ENCODE measurements at regions not wholly inside any gene's neighbourhood (a gene's known extent, or its start where the extent isn't known, plus 50 kb on each side); places are given as distances from the start of the nearest gene placed in this dataset.

GRCh38 chr5:54645882-54646355 lies 128.4 kb downstream of the SNX18 start:
- H3K9ac ChIP-seq (ENCODE audit: low read length): no peak overlapping the region
- H3K4me3 ChIP-seq (ENCODE audit: low read length): no peak overlapping the region
- peaks cover 26% of the 10 kb centered on the region for H3K4me1 ChIP-seq (ENCODE audit: control insufficient read depth, insufficient read depth, low read length)
- no peaks in the 10 kb centered on the region for H3K9me3 ChIP-seq (ENCODE audit: control insufficient read depth, low read length)
- H3K27me3 ChIP-seq (ENCODE audit: control insufficient read depth, insufficient read depth, low read length): no peaks in the 10 kb centered on the region
- H3K36me3 ChIP-seq (ENCODE audit: control insufficient read depth, insufficient read depth, low read length): no peaks in the 10 kb centered on the region

- Histone ChIP-seq H3K9me3 (ENCODE audit: control insufficient read depth, low read length) (no peaks in the 10 kb centered on the region), H3K36me3 (ENCODE audit: control insufficient read depth, insufficient read depth, low read length) (no peaks in the 10 kb centered on the region), H3K4me3 (ENCODE audit: low read length) (no peak overlapping the region), H3K9ac (ENCODE audit: low read length) (no peak overlapping the region), H3K27me3 (ENCODE audit: control insufficient read depth, insufficient read depth, low read length) (no peaks in the 10 kb centered on the region), H3K4me1 (ENCODE audit: control insufficient read depth, insufficient read depth, low read length) (peaks cover 26% of the 10 kb centered on the region)
These were observed 126.7 kb downstream of the SNX18 start for GRCh38 chr5:54644226-54644625.

GRCh38 chr5:54643685-54644106 lies 126.1 kb downstream of the SNX18 start:
- Histone ChIP-seq H3K4me1 (ENCODE audit: control insufficient read depth, insufficient read depth, low read length) (peaks cover 26% of the 10 kb centered on the region), H3K36me3 (ENCODE audit: control insufficient read depth, insufficient read depth, low read length) (no peaks in the 10 kb centered on the region), H3K27me3 (ENCODE audit: control insufficient read depth, insufficient read depth, low read length) (no peaks in the 10 kb centered on the region), H3K4me3 (ENCODE audit: low read length) (no peak overlapping the region), H3K9ac (ENCODE audit: low read length) (no peak overlapping the region), H3K9me3 (ENCODE audit: control insufficient read depth, low read length) (no peaks in the 10 kb centered on the region)

- H3K9me3 ChIP-seq (ENCODE audit: control insufficient read depth, low read length): no peaks in the 10 kb centered on the region
- no peaks in the 10 kb centered on the region for H3K36me3 ChIP-seq (ENCODE audit: control insufficient read depth, insufficient read depth, low read length)
- peaks cover 6% of the 10 kb centered on the region for H3K4me1 ChIP-seq (ENCODE audit: control insufficient read depth, insufficient read depth, low read length)
- no peak overlapping the region for H3K4me3 ChIP-seq (ENCODE audit: low read length)
- H3K27me3 ChIP-seq (ENCODE audit: control insufficient read depth, insufficient read depth, low read length): no peaks in the 10 kb centered on the region
- H3K9ac ChIP-seq (ENCODE audit: low read length): no peak overlapping the region
These were observed 122.1 kb downstream of the SNX18 start for GRCh38 chr5:54639621-54640020.

GRCh38 chr5:54638106-54638505 lies 120.5 kb downstream of the SNX18 start:
- Histone ChIP-seq H3K4me3 (ENCODE audit: low read length) (no peak overlapping the region), H3K9ac (ENCODE audit: low read length) (no peak overlapping the region), H3K36me3 (ENCODE audit: control insufficient read depth, insufficient read depth, low read length) (no peaks in the 10 kb centered on the region), H3K9me3 (ENCODE audit: control insufficient read depth, low read length) (no peaks in the 10 kb centered on the region), H3K27me3 (ENCODE audit: control insufficient read depth, insufficient read depth, low read length) (no peaks in the 10 kb centered on the region), H3K4me1 (ENCODE audit: control insufficient read depth, insufficient read depth, low read length) (no peaks in the 10 kb centered on the region)

- Histone ChIP-seq H3K36me3 (ENCODE audit: control insufficient read depth, insufficient read depth, low read length) (no peaks in the 10 kb centered on the region), H3K4me1 (ENCODE audit: control insufficient read depth, insufficient read depth, low read length) (no peaks in the 10 kb centered on the region), H3K27me3 (ENCODE audit: control insufficient read depth, insufficient read depth, low read length) (no peaks in the 10 kb centered on the region), H3K9ac (ENCODE audit: low read length) (no peak overlapping the region), H3K4me3 (ENCODE audit: low read length) (no peak overlapping the region), H3K9me3 (ENCODE audit: control insufficient read depth, low read length) (no peaks in the 10 kb centered on the region)
These were observed 120.1 kb downstream of the SNX18 start for GRCh38 chr5:54637654-54638053.

GRCh38 chr5:54634089-54634488 lies 116.5 kb downstream of the SNX18 start:
- H3K9me3 ChIP-seq (ENCODE audit: control insufficient read depth, low read length): no peaks in the 10 kb centered on the region
- H3K9ac ChIP-seq (ENCODE audit: low read length): no peak overlapping the region
- H3K4me3 ChIP-seq (ENCODE audit: low read length): no peak overlapping the region
- no peaks in the 10 kb centered on the region for H3K27me3 ChIP-seq (ENCODE audit: control insufficient read depth, insufficient read depth, low read length)
- H3K4me1 ChIP-seq (ENCODE audit: control insufficient read depth, insufficient read depth, low read length): no peaks in the 10 kb centered on the region
- no peaks in the 10 kb centered on the region for H3K36me3 ChIP-seq (ENCODE audit: control insufficient read depth, insufficient read depth, low read length)

GRCh38 chr5:54632131-54632701 lies 114.7 kb downstream of the SNX18 start:
- Histone ChIP-seq H3K36me3 (ENCODE audit: control insufficient read depth, insufficient read depth, low read length) (no peaks in the 10 kb centered on the region), H3K9me3 (ENCODE audit: control insufficient read depth, low read length) (no peaks in the 10 kb centered on the region), H3K27me3 (ENCODE audit: control insufficient read depth, insufficient read depth, low read length) (no peaks in the 10 kb centered on the region), H3K4me1 (ENCODE audit: control insufficient read depth, insufficient read depth, low read length) (peaks cover 16% of the 10 kb centered on the region), H3K9ac (ENCODE audit: low read length) (no peak overlapping the region), H3K4me3 (ENCODE audit: low read length) (no peak overlapping the region)

- Histone ChIP-seq H3K27me3 (ENCODE audit: control insufficient read depth, insufficient read depth, low read length) (no peaks in the 10 kb centered on the region), H3K4me1 (ENCODE audit: control insufficient read depth, insufficient read depth, low read length) (peaks cover 16% of the 10 kb centered on the region), H3K9me3 (ENCODE audit: control insufficient read depth, low read length) (no peaks in the 10 kb centered on the region), H3K9ac (ENCODE audit: low read length) (no peak overlapping the region), H3K4me3 (ENCODE audit: low read length) (no peak overlapping the region), H3K36me3 (ENCODE audit: control insufficient read depth, insufficient read depth, low read length) (no peaks in the 10 kb centered on the region)
These were observed 113.3 kb downstream of the SNX18 start for GRCh38 chr5:54630738-54631359.

GRCh38 chr5:54629115-54629514 lies 111.6 kb downstream of the SNX18 start:
- Histone ChIP-seq H3K9me3 (ENCODE audit: control insufficient read depth, low read length) (no peaks in the 10 kb centered on the region), H3K27me3 (ENCODE audit: control insufficient read depth, insufficient read depth, low read length) (no peaks in the 10 kb centered on the region), H3K4me3 (ENCODE audit: low read length) (no peak overlapping the region), H3K9ac (ENCODE audit: low read length) (no peak overlapping the region), H3K36me3 (ENCODE audit: control insufficient read depth, insufficient read depth, low read length) (no peaks in the 10 kb centered on the region), H3K4me1 (ENCODE audit: control insufficient read depth, insufficient read depth, low read length) (peaks cover 16% of the 10 kb centered on the region)

GRCh38 chr5:54628050-54628449 lies 110.5 kb downstream of the SNX18 start:
- Histone ChIP-seq H3K27me3 (ENCODE audit: control insufficient read depth, insufficient read depth, low read length) (no peaks in the 10 kb centered on the region), H3K9ac (ENCODE audit: low read length) (no peak overlapping the region), H3K4me1 (ENCODE audit: control insufficient read depth, insufficient read depth, low read length) (peaks cover 16% of the 10 kb centered on the region), H3K4me3 (ENCODE audit: low read length) (no peak overlapping the region), H3K36me3 (ENCODE audit: control insufficient read depth, insufficient read depth, low read length) (no peaks in the 10 kb centered on the region), H3K9me3 (ENCODE audit: control insufficient read depth, low read length) (no peaks in the 10 kb centered on the region)

GRCh38 chr5:54626407-54626806 lies 108.8 kb downstream of the SNX18 start:
- Histone ChIP-seq H3K27me3 (ENCODE audit: control insufficient read depth, insufficient read depth, low read length) (no peaks in the 10 kb centered on the region), H3K9ac (ENCODE audit: low read length) (no peak overlapping the region), H3K4me3 (ENCODE audit: low read length) (no peak overlapping the region), H3K36me3 (ENCODE audit: control insufficient read depth, insufficient read depth, low read length) (no peaks in the 10 kb centered on the region), H3K9me3 (ENCODE audit: control insufficient read depth, low read length) (no peaks in the 10 kb centered on the region), H3K4me1 (ENCODE audit: control insufficient read depth, insufficient read depth, low read length) (peaks cover 20% of the 10 kb centered on the region)
